ENCODE measurements at regions not wholly inside any gene's neighbourhood (a gene's known extent, or its start where the extent isn't known, plus 50 kb on each side); places are given as distances from the start of the nearest gene placed in this dataset.

DNA sequence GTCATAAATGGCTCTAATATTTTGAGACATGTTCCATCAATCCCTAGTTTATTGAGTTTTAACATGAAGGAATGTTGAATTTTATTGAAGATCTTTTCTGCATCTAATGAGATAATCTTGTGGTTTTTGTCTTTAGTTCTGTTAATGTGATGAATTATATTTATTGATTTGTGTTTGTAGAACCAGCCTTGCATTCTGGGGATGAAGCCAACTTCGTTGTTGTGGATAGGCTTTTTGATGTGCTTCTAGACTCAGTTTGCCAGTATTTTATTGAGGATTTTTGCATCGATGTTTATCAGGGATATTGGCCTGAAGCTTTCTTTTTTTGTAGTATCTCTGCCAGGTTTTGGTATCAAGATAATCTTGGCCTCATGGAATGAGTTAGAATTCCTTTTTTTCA lies 72.0 kb upstream of the CD96 start:
- WGBS (ENCODE audit: extremely low coverage, insufficient read length, low lambda C conversion rate), result no CpG with 5 or more reads among the region's 2 CpGs
- no peak overlapping the region for H3K27ac ChIP-seq (ENCODE audit: insufficient read length, low read depth, low read length)
- no peak overlapping the region for H2BK20ac ChIP-seq (ENCODE audit: low read depth, low read length, poor library complexity, severe bottlenecking)
- H3K18ac ChIP-seq (ENCODE audit: insufficient read length, low read depth, low read length), result no peak overlapping the region
- H2AK5ac ChIP-seq (ENCODE audit: insufficient read length, low read length), result no peak overlapping the region
- H4K20me1 ChIP-seq (ENCODE audit: control insufficient read depth, insufficient read depth, insufficient read length), result no peaks in the 10 kb centered on the region
- no peak overlapping the region for H2BK12ac ChIP-seq (ENCODE audit: insufficient read length, low read depth, low read length)
- peaks cover 2% of the 10 kb centered on the region; the same call in 1 of the 2 replicates for H3K4me1 ChIP-seq (ENCODE audit: insufficient read depth, low read length)
- Mint-ChIP-seq H3K36me3 (ENCODE audit: insufficient read depth in 1 of 3, low read depth in 3 of 3) (peaks cover 0 to 5% (median 0%) of the 10 kb centered on the region in 3 experiments; a peak in 2 of 7 replicates), H3K9me3 (no peaks in the 10 kb centered on the region; a peak in 2 of 5 replicates), H3K27me3 (ENCODE audit: low read depth) (no peaks in the 10 kb centered on the region), H3K4me3 (no peak overlapping the region), H3K4me1 (peaks cover 14 to 16% of the 10 kb centered on the region in 2 experiments), H3K27ac (no peak overlapping the region)
- H3K23me2 ChIP-seq (ENCODE audit: insufficient read length, low read depth, low read length, poor library complexity, severe bottlenecking), result no peaks in the 10 kb centered on the region
- no peak overlapping the region for H4K5ac ChIP-seq (ENCODE audit: insufficient read length, low read depth, low read length)
- no peak overlapping the region for H4K8ac ChIP-seq (replicated peaks; ENCODE audit: insufficient read length, low read depth, low read length)
- H3K14ac ChIP-seq (ENCODE audit: insufficient read depth, low read length), result no peak overlapping the region
- H3K56ac ChIP-seq (ENCODE audit: insufficient read length, low read depth, low read length), result no peak overlapping the region
- H4K91ac ChIP-seq (ENCODE audit: insufficient read length, low read depth, low read length), result no peak overlapping the region
- H3K4me2 ChIP-seq (ENCODE audit: insufficient read depth, insufficient read length, low read length), result no peak overlapping the region
- no peak overlapping the region for H3T11ph ChIP-seq (ENCODE audit: low read length)
- no peaks in the 10 kb centered on the region for H3K79me2 ChIP-seq (ENCODE audit: insufficient read depth, low read length)
- no peak overlapping the region for H3K9ac ChIP-seq (ENCODE audit: extremely low read depth, insufficient read length, low read length)
- H2BK15ac ChIP-seq (ENCODE audit: low read depth, low read length), result no peak overlapping the region
- no peak overlapping the region for H2AFZ ChIP-seq (ENCODE audit: low read length)
- no peak overlapping the region for H2BK5ac ChIP-seq (ENCODE audit: insufficient read length, low read length)
- TF ChIP-seq, protein P1, sequence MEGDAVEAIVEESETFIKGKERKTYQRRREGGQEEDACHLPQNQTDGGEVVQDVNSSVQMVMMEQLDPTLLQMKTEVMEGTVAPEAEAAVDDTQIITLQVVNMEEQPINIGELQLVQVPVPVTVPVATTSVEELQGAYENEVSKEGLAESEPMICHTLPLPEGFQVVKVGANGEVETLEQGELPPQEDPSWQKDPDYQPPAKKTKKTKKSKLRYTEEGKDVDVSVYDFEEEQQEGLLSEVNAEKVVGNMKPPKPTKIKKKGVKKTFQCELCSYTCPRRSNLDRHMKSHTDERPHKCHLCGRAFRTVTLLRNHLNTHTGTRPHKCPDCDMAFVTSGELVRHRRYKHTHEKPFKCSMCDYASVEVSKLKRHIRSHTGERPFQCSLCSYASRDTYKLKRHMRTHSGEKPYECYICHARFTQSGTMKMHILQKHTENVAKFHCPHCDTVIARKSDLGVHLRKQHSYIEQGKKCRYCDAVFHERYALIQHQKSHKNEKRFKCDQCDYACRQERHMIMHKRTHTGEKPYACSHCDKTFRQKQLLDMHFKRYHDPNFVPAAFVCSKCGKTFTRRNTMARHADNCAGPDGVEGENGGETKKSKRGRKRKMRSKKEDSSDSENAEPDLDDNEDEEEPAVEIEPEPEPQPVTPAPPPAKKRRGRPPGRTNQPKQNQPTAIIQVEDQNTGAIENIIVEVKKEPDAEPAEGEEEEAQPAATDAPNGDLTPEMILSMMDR (conservative IDR thresholded peaks at IDR 0.05), result no peak
- no peaks in the 10 kb centered on the region for H3K9me3 ChIP-seq (ENCODE audit: control insufficient read depth, low read depth, low read length)
- H2BK120ac ChIP-seq (ENCODE audit: low read depth, low read length, poor library complexity, severe bottlenecking), result no peak overlapping the region
- H3K23ac ChIP-seq (ENCODE audit: insufficient read length, low read depth, low read length), result no peak overlapping the region
- H3K4ac ChIP-seq (ENCODE audit: low read depth, low read length), result no peak overlapping the region
- no peak for DNase-seq
- no peaks in the 10 kb centered on the region for H3K27me3 ChIP-seq (ENCODE audit: insufficient read depth, low read length)
- H3K79me1 ChIP-seq (ENCODE audit: insufficient read depth, low read depth, low read length, poor library complexity, severe bottlenecking), result no peaks in the 10 kb centered on the region
